ENCODE measurements at regions not wholly inside any gene's neighbourhood (a gene's known extent, or its start where the extent isn't known, plus 50 kb on each side); places are given as distances from the start of the nearest gene placed in this dataset.

DNA sequence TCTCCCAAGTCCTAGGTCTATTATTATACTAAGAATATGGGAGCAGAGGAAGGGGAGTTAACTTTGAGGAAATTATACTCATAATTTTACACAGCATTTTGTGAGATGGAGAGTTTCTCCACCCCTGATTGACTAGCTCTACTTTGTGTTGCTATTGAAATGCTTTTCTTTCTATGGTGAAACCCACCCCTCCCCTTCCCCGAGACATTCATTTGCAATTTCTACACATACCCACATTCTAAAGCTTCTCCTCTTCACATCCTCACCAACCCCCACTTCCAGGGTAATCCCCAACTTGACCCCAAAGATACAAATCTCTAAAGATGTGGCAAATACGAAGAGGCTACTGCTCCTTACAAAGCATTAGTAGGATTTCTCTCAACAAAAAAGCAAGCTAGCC lies 992.2 kb downstream of the BCL11A start:
- no peak for TF ChIP-seq POLR2A (IDR thresholded peaks at IDR 0.05; ENCODE audit: low read length)
- TF ChIP-seq GATA1 (IDR thresholded peaks at IDR 0.05; ENCODE audit: low read depth, low read length): no peak
